ENCODE measurements at regions not wholly inside any gene's neighbourhood (a gene's known extent, or its start where the extent isn't known, plus 50 kb on each side); places are given as distances from the start of the nearest gene placed in this dataset.

DNA sequence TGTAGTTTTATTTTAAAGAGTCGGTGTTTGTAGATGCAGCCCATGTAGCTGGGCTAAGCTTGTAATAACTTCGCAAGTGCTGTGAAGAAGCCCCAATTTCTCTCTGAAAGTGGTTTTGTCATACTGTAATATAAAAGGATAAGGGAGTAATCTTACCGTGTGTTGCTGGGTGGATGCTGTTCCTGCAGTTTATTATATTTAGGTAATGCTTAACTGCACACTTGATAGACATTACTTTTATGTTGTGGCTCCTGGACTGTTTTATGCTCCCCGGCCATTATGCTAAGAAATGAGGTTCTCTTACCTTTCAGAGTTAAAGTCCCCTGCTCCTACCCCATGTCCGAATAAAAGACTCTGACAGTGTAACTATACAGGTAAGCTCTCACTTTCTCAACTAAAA, 789.4 kb downstream of the RPA4 start:
- TF ChIP-seq, protein P1, sequence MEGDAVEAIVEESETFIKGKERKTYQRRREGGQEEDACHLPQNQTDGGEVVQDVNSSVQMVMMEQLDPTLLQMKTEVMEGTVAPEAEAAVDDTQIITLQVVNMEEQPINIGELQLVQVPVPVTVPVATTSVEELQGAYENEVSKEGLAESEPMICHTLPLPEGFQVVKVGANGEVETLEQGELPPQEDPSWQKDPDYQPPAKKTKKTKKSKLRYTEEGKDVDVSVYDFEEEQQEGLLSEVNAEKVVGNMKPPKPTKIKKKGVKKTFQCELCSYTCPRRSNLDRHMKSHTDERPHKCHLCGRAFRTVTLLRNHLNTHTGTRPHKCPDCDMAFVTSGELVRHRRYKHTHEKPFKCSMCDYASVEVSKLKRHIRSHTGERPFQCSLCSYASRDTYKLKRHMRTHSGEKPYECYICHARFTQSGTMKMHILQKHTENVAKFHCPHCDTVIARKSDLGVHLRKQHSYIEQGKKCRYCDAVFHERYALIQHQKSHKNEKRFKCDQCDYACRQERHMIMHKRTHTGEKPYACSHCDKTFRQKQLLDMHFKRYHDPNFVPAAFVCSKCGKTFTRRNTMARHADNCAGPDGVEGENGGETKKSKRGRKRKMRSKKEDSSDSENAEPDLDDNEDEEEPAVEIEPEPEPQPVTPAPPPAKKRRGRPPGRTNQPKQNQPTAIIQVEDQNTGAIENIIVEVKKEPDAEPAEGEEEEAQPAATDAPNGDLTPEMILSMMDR (conservative IDR thresholded peaks at IDR 0.05 in 1 of 2, IDR thresholded peaks at IDR 0.05 in 1 of 2; ENCODE audit: low read depth in 1 of 2, low read length in 2 of 2): no peak
- TF ChIP-seq EZH2 (IDR thresholded peaks at IDR 0.05; ENCODE audit: low read length, missing control alignments): no peak
